H1 (cell line): ENCODE measurements at regions not wholly inside any gene's neighbourhood (a gene's known extent, or its start where the extent isn't known, plus 50 kb on each side); places are given as distances from the start of the nearest gene placed in this dataset.

Source experiments
- CTCF ChIA-PET: fragments of 300-600 bp; sonication (Branson Sonifier 250); formaldehyde crosslinking; loops from one replicate; lab custom pipeline; 2021; ENCODE audit not compliant: partially characterized antibody; lab: Charles Lee
- POLR2A ChIA-PET: fragments of 300-600 bp; sonication (Branson Sonifier 250); formaldehyde crosslinking; loops from one replicate; lab custom pipeline; 2021; ENCODE audit warnings: inconsistent platforms; ENCODE audit not compliant: partially characterized antibody; lab: Charles Lee
- DNase-seq, 2 experiments: peaks; one replicate each; pipeline versions ENCODE4 v3.0.0 to v3.0.0-alpha.2; 2010 to 2022; ENCODE audit warnings: low spot score in 2 of 2, low read depth in 1 of 2, mixed read lengths in 1 of 2
- FAIRE-seq: peaks from 2 replicates; lab custom pipeline; 2011; peaks lifted over from hg19 to GRCh38; lab: Jason Lieb, UNC
- H2AFZ ChIP-seq: 2 replicates; pipeline ENCODE4 v1.8.1; 2012; ENCODE audit warnings: low read length, inconsistent platforms
- H2AK5ac ChIP-seq: 2 replicates; pipeline ENCODE4 v1.6.1; 2013; ENCODE audit warnings: low read depth, low read length
- H2BK120ac ChIP-seq: replicated peaks from 2 replicates; pipeline ENCODE3; 2013; ENCODE audit warnings: low read depth, low read length, inconsistent platforms
- H2BK12ac ChIP-seq: 2 replicates; pipeline ENCODE4 v1.6.1; 2013; ENCODE audit warnings: low read depth, low read length
- H2BK15ac ChIP-seq: 2 replicates; pipeline ENCODE4 v1.6.1; 2013; ENCODE audit warnings: low read length
- H2BK20ac ChIP-seq: 2 replicates; pipeline ENCODE4 v1.6.1; 2013; ENCODE audit warnings: low read length
- H2BK5ac ChIP-seq: 2 replicates; pipeline ENCODE4 v1.6.1; 2013; ENCODE audit warnings: low read depth, low read length
- H3K14ac ChIP-seq: 2 replicates; pipeline ENCODE4 v1.6.1; 2013; ENCODE audit warnings: inconsistent platforms; ENCODE audit not compliant: insufficient read length
- H3K18ac ChIP-seq: 2 replicates; pipeline ENCODE4 v1.6.1; 2013; ENCODE audit warnings: low read length; ENCODE audit errors: extremely low read depth
- H3K23ac ChIP-seq: 2 replicates; pipeline ENCODE4 v1.6.1; 2013; ENCODE audit warnings: inconsistent platforms; ENCODE audit not compliant: insufficient read length
- H3K23me2 ChIP-seq: 2 replicates; pipeline ENCODE4 v1.6.1; 2013; ENCODE audit warnings: low read depth, low read length
- H3K27ac ChIP-seq: 2 replicates; pipeline ENCODE4 v1.6.1; 2011; ENCODE audit warnings: low read depth, low read length, inconsistent platforms
- H3K27me3 ChIP-seq, 4 experiments: replicated peaks in 1 of 4; 1 replicate in 1 of 4; 2 replicates in 3 of 4; pipeline versions ENCODE4 v1.6.1 to v1.8.1; 2011 to 2013; ENCODE audit warnings: low read length in 3 of 4, mild to moderate bottlenecking in 3 of 4, inconsistent platforms in 2 of 4, mixed read lengths in 2 of 4, moderate library complexity in 1 of 4; ENCODE audit not compliant: control insufficient read depth in 3 of 4, insufficient read depth in 3 of 4; ENCODE audit errors: extremely low read depth in 1 of 4
- H3K36me3 ChIP-seq, 4 experiments: 2 replicates each; pipeline versions ENCODE4 v1.6.1 to v1.8.1; 2011 to 2013; ENCODE audit warnings: mild to moderate bottlenecking in 4 of 4, low read length in 3 of 4, moderate library complexity in 2 of 4, control low read depth in 1 of 4, inconsistent platforms in 1 of 4; ENCODE audit not compliant: insufficient read depth in 4 of 4, control insufficient read depth in 2 of 4
- H3K4ac ChIP-seq: replicated peaks from 2 replicates; pipeline ENCODE3; 2013; ENCODE audit warnings: low read length, low read depth, mixed read lengths, inconsistent platforms; ENCODE audit not compliant: insufficient read length
- H3K4me1 ChIP-seq, 4 experiments: replicated peaks in 1 of 4; 1 replicate in 1 of 4; 2 replicates in 3 of 4; pipeline versions ENCODE4 v1.6.1 to v1.8.1; 2011 to 2013; ENCODE audit warnings: low read length in 3 of 4, inconsistent platforms in 2 of 4, mixed read lengths in 1 of 4; ENCODE audit not compliant: insufficient read depth in 4 of 4, control insufficient read depth in 3 of 4
- H3K4me2 ChIP-seq, 2 experiments: 2 replicates each; pipeline versions ENCODE4 v1.6.1 to v1.8.1; 2011 to 2013; ENCODE audit warnings: low read depth in 2 of 2, low read length in 2 of 2, control low read depth in 1 of 2, inconsistent platforms in 1 of 2, mild to moderate bottlenecking in 1 of 2; ENCODE audit not compliant: insufficient read depth in 1 of 2
- H3K4me3 ChIP-seq, 4 experiments: fragments of 200-600, 300-600 bp in 1 of 4; sonication (generic), shearing (Covaris generic), sonication (Bioruptor Twin) in 1 of 4; 2 replicates each; pipeline versions ENCODE4 v1.5.1 to v1.8.1; 2011 to 2016; ENCODE audit warnings: low read length in 4 of 4, low read depth in 3 of 4, control low read depth in 2 of 4, inconsistent platforms in 2 of 4, mild to moderate bottlenecking in 2 of 4, mixed read lengths in 1 of 4, moderate library complexity in 1 of 4; ENCODE audit not compliant: insufficient read depth in 2 of 4; ENCODE audit errors: extremely low read depth in 1 of 4
- H3K56ac ChIP-seq: replicated peaks from 2 replicates; pipeline ENCODE3; 2013; ENCODE audit warnings: low read depth, mild to moderate bottlenecking, mixed read lengths, low read length, inconsistent platforms; ENCODE audit not compliant: insufficient read length
- H3K79me1 ChIP-seq: 2 replicates; pipeline ENCODE4 v1.6.1; 2013; ENCODE audit warnings: low read depth, low read length, control low read depth
- H3K79me2 ChIP-seq, 2 experiments: 2 replicates each; pipeline versions ENCODE4 v1.6.1 to v1.8.1; 2012 to 2013; ENCODE audit warnings: low read length in 2 of 2, mild to moderate bottlenecking in 2 of 2, inconsistent platforms in 1 of 2; ENCODE audit not compliant: insufficient read depth in 2 of 2, control insufficient read depth in 1 of 2
- H3K9ac ChIP-seq, 4 experiments: replicated peaks in 1 of 4; 1 replicate in 1 of 4; 2 replicates in 3 of 4; pipeline versions ENCODE4 v1.6.1 to v1.8.1; 2011 to 2013; ENCODE audit warnings: low read depth in 3 of 4, low read length in 3 of 4, control low read depth in 2 of 4, mild to moderate bottlenecking in 2 of 4, moderate library complexity in 2 of 4, inconsistent platforms in 1 of 4; ENCODE audit errors: extremely low read depth in 1 of 4
- H3K9me3 ChIP-seq, 2 experiments: 2 replicates each; pipeline versions ENCODE4 v1.6.1 to v1.8.1; 2012 to 2013; ENCODE audit warnings: mild to moderate bottlenecking in 2 of 2, moderate library complexity in 2 of 2, control low read depth in 1 of 2, inconsistent platforms in 1 of 2, low read depth in 1 of 2, low read length in 1 of 2, mixed read lengths in 1 of 2; ENCODE audit not compliant: insufficient read depth in 2 of 2
- H4K20me1 ChIP-seq, 2 experiments: replicated peaks in 1 of 2; 2 replicates each; pipeline versions ENCODE3 to v1.8.1; 2011 to 2013; ENCODE audit warnings: inconsistent platforms in 2 of 2, low read length in 2 of 2, mild to moderate bottlenecking in 1 of 2; ENCODE audit not compliant: insufficient read depth in 2 of 2, control insufficient read depth in 1 of 2
- H4K5ac ChIP-seq: 2 replicates; pipeline ENCODE4 v1.6.1; 2013; ENCODE audit warnings: low read length, low read depth, mixed read lengths, inconsistent platforms; ENCODE audit not compliant: insufficient read length
- H4K8ac ChIP-seq: 2 replicates; pipeline ENCODE4 v1.8.0; 2013; ENCODE audit warnings: mild to moderate bottlenecking, moderate library complexity, low read length, inconsistent platforms; ENCODE audit not compliant: insufficient read depth; ENCODE audit errors: extremely low read depth
- H4K91ac ChIP-seq: replicated peaks from 2 replicates; pipeline ENCODE3; 2013; ENCODE audit warnings: low read length, mixed read lengths, inconsistent platforms; ENCODE audit not compliant: insufficient read length
- CREB1 ChIP-seq: IDR thresholded peaks from 2 replicates; pipeline ENCODE4 v1.6.1; 2012; ENCODE audit warnings: inconsistent platforms
- CTBP2 ChIP-seq: IDR thresholded peaks from 2 replicates; pipeline ENCODE4 v1.7.0; 2011; ENCODE audit warnings: borderline replicate concordance, mild to moderate bottlenecking, moderate library complexity, mixed read lengths, low read length; ENCODE audit not compliant: insufficient read depth, insufficient read length
- FOSL1 ChIP-seq: IDR thresholded peaks from 2 replicates; pipeline ENCODE4 v1.6.1; 2011; ENCODE audit warnings: mild to moderate bottlenecking, low read depth, low read length, moderate library complexity; ENCODE audit not compliant: insufficient read depth
- NANOG ChIP-seq: IDR thresholded peaks from 2 replicates; pipeline ENCODE4 v1.6.1; 2011; ENCODE audit warnings: low read length, low read depth, mild to moderate bottlenecking, inconsistent platforms; ENCODE audit not compliant: insufficient read depth, poor library complexity, severe bottlenecking
- PHF8 ChIP-seq: fragments of 200-600 bp; sonication (generic); conservative IDR thresholded peaks from 2 replicates; pipeline ENCODE4 v1.7.1; 2012; ENCODE audit warnings: low read depth, mild to moderate bottlenecking, inconsistent platforms, low read length, moderate library complexity
- POLR2AphosphoS5 ChIP-seq: IDR thresholded peaks from 2 replicates; pipeline ENCODE4 v1.6.1; 2011; ENCODE audit warnings: low read depth, low read length
- SP1 ChIP-seq: IDR thresholded peaks from 2 replicates; pipeline ENCODE4 v1.6.1; 2011; ENCODE audit warnings: low read depth, low read length
- SP2 ChIP-seq: IDR thresholded peaks from 2 replicates; pipeline ENCODE4 v1.6.1; 2012; ENCODE audit warnings: mild to moderate bottlenecking, low read length, inconsistent platforms
- SP4 ChIP-seq: IDR thresholded peaks from 2 replicates; pipeline ENCODE4 v1.6.1; 2012; ENCODE audit warnings: low read length, inconsistent platforms
- TEAD4 ChIP-seq: IDR thresholded peaks from 2 replicates; pipeline ENCODE4 v1.6.1; 2012; ENCODE audit warnings: low read depth, low read length, inconsistent platforms, mixed read lengths
- ZNF274 ChIP-seq: IDR thresholded peaks from 2 replicates; pipeline ENCODE4 v1.7.0; 2012; ENCODE audit warnings: low read length, borderline replicate concordance; ENCODE audit errors: extremely low read depth
- TF ChIP-seq, protein P1 (sequence below): IDR thresholded peaks from 2 replicates; pipeline ENCODE4 v1.6.1; 2012; ENCODE audit warnings: inconsistent platforms
- TF ChIP-seq, protein P2 (sequence below): IDR thresholded peaks from 2 replicates; pipeline ENCODE4 v1.6.1; 2011; ENCODE audit warnings: low read length, improper control_type of control experiment

DNA sequence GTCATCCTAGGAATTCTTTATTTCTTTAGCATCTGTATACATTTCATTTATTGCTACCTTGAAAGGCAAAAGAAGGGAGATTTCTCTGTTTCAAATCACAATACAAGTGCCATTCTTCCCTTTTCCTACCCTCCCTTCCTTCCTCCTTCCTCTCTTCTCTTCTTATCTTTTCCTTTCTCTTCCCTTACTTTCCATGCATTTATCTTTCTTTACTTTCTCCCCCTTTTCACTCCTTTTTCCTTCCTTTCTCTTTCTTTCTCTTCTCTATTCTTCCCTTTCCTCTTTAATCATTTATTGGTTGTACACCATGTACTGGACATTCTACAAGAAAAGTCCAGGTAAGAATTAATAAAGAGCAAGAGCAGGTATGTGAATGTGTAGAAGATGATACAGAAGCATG, 251.0 kb upstream of the PEX5L start:
- Histone ChIP-seq H2BK15ac (no peak overlapping the region), H3K4me1 (no peaks in the 10 kb centered on the region), H3K56ac (no peak overlapping the region), H2AFZ (no peak overlapping the region), H3K4me2 (no peak overlapping the region), H3K4ac (no peak overlapping the region), H3K4me3 (no peak overlapping the region), H3K23me2 (no peaks in the 10 kb centered on the region), H3K14ac (no peak overlapping the region), H4K91ac (no peak overlapping the region), H2AK5ac (no peak overlapping the region), H2BK20ac (no peak overlapping the region), H3K18ac (no peak overlapping the region), H4K8ac (no peak overlapping the region), H3K9me3 (no peaks in the 10 kb centered on the region), H2BK12ac (no peak overlapping the region), H4K20me1 (no peaks in the 10 kb centered on the region), H3K27me3 (no peaks in the 10 kb centered on the region), H3K27ac (no peak overlapping the region), H3K36me3 (no peaks in the 10 kb centered on the region), H4K5ac (no peak overlapping the region), H3K79me1 (no peaks in the 10 kb centered on the region), H2BK5ac (no peak overlapping the region), H3K9ac (no peak overlapping the region), H3K79me2 (no peaks in the 10 kb centered on the region), H3K23ac (no peak overlapping the region), H2BK120ac (no peak overlapping the region)
- FAIRE-seq (no peak), DNase-seq (no peak)
- ChIA-PET CTCF (no interaction called here), POLR2A (no interaction called here)
- TF ChIP-seq TEAD4 (no peak), SP2 (no peak), FOSL1 (no peak), ZNF274 (no peak), SP1 (no peak), POLR2AphosphoS5 (no peak), CREB1 (no peak), SP4 (no peak), NANOG (no peak), CTBP2 (no peak), PHF8 (no peak)
- TF ChIP-seq, protein P1, sequence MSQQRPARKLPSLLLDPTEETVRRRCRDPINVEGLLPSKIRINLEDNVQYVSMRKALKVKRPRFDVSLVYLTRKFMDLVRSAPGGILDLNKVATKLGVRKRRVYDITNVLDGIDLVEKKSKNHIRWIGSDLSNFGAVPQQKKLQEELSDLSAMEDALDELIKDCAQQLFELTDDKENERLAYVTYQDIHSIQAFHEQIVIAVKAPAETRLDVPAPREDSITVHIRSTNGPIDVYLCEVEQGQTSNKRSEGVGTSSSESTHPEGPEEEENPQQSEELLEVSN, result no peak
- TF ChIP-seq, protein P2, sequence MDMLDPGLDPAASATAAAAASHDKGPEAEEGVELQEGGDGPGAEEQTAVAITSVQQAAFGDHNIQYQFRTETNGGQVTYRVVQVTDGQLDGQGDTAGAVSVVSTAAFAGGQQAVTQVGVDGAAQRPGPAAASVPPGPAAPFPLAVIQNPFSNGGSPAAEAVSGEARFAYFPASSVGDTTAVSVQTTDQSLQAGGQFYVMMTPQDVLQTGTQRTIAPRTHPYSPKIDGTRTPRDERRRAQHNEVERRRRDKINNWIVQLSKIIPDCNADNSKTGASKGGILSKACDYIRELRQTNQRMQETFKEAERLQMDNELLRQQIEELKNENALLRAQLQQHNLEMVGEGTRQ, result no peak
